ENCODE measurements at regions not wholly inside any gene's neighbourhood (a gene's known extent, or its start where the extent isn't known, plus 50 kb on each side); places are given as distances from the start of the nearest gene placed in this dataset.

DNA sequence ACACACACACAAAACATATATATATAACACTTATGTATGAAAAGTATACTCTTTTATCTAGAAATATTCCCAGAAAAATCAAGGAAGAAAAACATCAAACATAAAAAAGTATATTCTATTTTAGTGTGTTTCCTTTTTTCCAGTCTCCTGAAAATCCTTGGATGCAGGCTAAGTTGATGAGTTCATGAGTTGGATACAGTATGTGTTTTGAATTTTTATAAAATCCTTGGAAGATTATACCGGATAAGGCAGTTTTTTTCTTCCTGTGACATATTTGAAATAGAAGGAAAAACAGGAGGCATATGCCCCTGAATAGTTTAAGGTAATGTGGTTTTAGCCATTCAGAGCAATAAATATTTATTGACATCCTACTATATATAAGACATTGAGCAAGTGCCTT, 203.6 kb downstream of the SNX18 start:
- peaks cover 7 to 26% of the 10 kb centered on the region in 2 donors for H3K4me1 Mint-ChIP-seq (ENCODE audit: low read depth in 2 of 2)
- no peak overlapping the region for H3K27ac Mint-ChIP-seq
- no peak for ATAC-seq
- H3K4me3 Mint-ChIP-seq: no peak overlapping the region
- no peaks in the 10 kb centered on the region for H3K27me3 Mint-ChIP-seq
- H3K36me3 Mint-ChIP-seq: peaks cover 11% of the 10 kb centered on the region
- H3K9me3 Mint-ChIP-seq: peaks cover 2% of the 10 kb centered on the region
- no peak for DNase-seq (ENCODE audit: low spot score)

DNA sequence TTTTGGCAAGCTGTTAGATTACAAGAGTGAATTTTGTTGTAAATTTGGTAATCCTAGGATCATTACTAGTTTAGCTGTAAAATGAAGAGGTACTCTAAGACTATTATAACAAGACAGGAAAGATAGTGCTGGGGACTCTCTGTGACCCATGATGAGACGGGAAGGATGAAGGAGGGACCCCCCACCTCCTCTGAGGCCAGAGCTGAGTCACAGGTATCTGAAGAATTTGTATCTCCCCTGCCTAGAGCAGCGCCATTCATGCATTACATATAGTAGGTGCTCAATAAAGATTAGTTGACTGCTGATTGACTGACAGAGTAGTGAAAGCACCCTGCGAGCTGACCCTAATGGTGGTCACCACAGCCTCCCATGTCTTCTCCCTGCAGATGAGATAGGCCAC, 202.8 kb downstream of the SNX18 start:
- Mint-ChIP-seq H3K9me3 (peaks cover 2% of the 10 kb centered on the region), H3K27ac (peak overlapping the region; percentile 58 to 89), H3K27me3 (no peaks in the 10 kb centered on the region), H3K4me3 (peak overlapping the region; percentile 3), H3K36me3 (peaks cover 18% of the 10 kb centered on the region), H3K4me1 (ENCODE audit: low read depth in 2 of 2) (peaks cover 7 to 32% of the 10 kb centered on the region in 2 donors)
- DNase-seq (ENCODE audit: low spot score): no peak
- ATAC-seq: no peak

DNA sequence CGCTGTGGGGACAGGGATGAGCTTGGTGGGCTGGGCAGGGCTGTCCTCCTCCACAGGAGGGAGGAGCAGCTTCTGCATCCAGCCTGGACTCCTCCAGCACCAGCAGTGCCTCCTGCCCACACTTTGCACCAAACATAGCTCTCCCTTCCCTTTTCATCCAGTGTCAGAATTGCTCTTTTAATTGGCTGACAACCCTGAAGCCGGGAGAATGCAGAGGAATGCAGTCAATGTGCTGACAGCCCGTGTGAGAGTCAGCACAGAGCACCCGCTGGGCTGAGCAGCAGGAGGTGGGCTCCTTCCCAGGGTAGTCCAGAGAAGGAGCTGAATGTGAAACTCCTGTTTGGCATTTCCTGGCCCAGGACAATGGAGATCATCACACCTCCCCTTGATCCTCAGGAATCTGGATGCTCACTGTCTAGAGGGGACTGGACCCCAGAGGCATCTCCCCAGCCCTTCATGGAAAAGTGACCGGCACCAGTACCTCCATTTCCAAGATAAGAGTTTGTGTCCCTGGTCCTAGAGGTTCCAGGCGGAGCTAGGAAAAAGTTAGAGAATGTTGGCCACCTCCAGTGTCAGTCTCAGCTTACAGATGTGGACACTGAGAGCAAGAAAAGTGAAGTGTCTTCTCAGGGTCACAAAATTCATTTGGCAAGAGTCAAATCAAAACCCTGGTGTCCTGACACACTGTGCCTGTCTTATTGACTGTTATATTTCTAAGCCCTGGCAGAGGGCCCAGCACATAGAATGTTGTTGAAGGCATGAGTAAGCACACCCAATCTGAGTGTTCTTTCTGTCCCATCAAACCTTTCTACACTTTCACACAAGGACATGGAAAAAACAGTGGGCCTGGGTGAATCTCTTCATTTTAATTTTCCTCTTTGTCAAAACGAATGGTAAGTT, 202.1 kb downstream of the SNX18 start:
- peak overlapping the region; percentile 58 to 89 for H3K27ac Mint-ChIP-seq
- H3K4me3 Mint-ChIP-seq: peak overlapping the region; percentile 3
- H3K9me3 Mint-ChIP-seq: peaks cover 2% of the 10 kb centered on the region
- H3K36me3 Mint-ChIP-seq: peaks cover 19% of the 10 kb centered on the region
- H3K4me1 Mint-ChIP-seq (ENCODE audit: low read depth in 2 of 2): peaks cover 7 to 35% of the 10 kb centered on the region in 2 donors
- ATAC-seq (peak in 1 of 2 donors; percentile 68), DNase-seq (ENCODE audit: low spot score) (no peak)
- no peaks in the 10 kb centered on the region for H3K27me3 Mint-ChIP-seq

DNA sequence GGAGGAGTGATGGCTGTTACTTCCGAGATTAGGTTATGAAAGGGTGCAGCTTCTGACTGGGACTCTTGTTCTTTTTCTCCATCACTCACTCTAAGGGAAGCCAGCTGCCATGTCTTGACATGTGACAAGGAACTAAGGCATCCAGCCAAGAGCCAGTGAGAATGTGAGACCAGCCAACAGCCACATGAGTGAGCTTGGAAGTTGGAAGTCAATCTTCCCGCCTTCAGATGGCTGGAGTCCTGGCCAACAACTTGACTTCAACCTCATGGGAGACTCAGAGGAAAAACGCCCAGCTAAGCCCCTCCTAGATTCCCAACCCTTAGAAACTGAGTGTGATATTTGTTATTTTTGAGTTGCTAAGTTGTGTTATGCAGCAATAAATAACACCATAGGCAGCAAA, 201.1 kb downstream of the SNX18 start:
- H3K36me3 Mint-ChIP-seq: peaks cover 22% of the 10 kb centered on the region
- peak overlapping the region; percentile 73 for H3K4me3 Mint-ChIP-seq

DNA sequence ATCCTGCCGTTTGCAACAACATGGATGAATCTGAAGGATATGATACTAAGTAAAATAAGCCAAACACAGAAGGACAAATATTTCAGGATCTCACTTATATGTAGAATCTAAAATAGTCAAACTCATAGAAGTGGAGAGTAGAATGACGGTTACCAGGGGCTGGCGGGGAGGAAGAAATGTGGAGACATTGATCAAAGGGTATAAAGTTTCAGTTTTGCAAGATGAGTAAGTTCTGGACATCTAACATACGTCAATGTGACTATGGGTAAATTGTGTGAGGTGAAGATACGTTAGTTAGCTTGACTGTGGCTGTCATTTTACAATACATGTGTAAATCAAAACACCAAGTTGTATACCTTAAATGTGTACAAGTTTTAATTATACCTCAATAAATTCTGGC, 200.3 kb downstream of the SNX18 start:
- Mint-ChIP-seq H3K36me3 (peaks cover 25% of the 10 kb centered on the region), H3K4me3 (peak overlapping the region; percentile 73), H3K4me1 (ENCODE audit: low read depth in 2 of 2) (peaks cover 5 to 35% of the 10 kb centered on the region in 2 donors), H3K27me3 (no peaks in the 10 kb centered on the region), H3K27ac (peak overlapping the region; percentile 76 to 89), H3K9me3 (peaks cover under 1% of the 10 kb centered on the region)
- DNase-seq (ENCODE audit: low spot score) (no peak), ATAC-seq (peak; percentile 36 to 83)

More for the DNA sequence above, 201.1 kb downstream of the SNX18 start:
- Mint-ChIP-seq H3K27ac (peak overlapping the region; percentile 76 to 89), H3K9me3 (peaks cover 2% of the 10 kb centered on the region), H3K27me3 (no peaks in the 10 kb centered on the region), H3K4me1 (ENCODE audit: low read depth in 2 of 2) (peaks cover 7 to 35% of the 10 kb centered on the region in 2 donors)
- DNase-seq (ENCODE audit: low spot score) (no peak), ATAC-seq (no peak)

DNA sequence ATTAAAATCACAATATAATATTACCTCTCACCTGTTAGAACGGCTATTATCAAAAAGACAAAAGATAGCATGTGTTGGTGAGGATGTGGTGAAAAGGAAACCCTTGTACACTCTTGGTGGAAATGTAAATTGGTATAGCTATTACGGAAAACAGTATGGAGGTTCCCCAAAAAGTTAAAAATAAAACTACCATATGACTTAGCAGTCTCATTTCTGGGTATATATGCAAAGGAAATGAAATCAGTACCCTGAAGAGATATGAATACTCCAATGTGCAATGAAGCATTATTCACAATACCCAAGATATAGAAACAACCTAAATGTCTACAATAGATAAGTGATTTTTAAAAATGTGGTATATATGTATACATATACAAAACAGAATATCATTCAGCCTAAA, 199.9 kb downstream of the SNX18 start:
- H3K4me3 Mint-ChIP-seq: peak overlapping the region; percentile 73
- H3K36me3 Mint-ChIP-seq: peaks cover 25% of the 10 kb centered on the region
- peaks cover 3 to 35% of the 10 kb centered on the region in 2 donors for H3K4me1 Mint-ChIP-seq (ENCODE audit: low read depth in 2 of 2)
- no peaks in the 10 kb centered on the region for H3K9me3 Mint-ChIP-seq
- peak overlapping the region; percentile 76 to 89 for H3K27ac Mint-ChIP-seq
- no peaks in the 10 kb centered on the region for H3K27me3 Mint-ChIP-seq
- ATAC-seq: peak in 1 of 2 donors; percentile 67
- DNase-seq (ENCODE audit: low spot score): no peak

DNA sequence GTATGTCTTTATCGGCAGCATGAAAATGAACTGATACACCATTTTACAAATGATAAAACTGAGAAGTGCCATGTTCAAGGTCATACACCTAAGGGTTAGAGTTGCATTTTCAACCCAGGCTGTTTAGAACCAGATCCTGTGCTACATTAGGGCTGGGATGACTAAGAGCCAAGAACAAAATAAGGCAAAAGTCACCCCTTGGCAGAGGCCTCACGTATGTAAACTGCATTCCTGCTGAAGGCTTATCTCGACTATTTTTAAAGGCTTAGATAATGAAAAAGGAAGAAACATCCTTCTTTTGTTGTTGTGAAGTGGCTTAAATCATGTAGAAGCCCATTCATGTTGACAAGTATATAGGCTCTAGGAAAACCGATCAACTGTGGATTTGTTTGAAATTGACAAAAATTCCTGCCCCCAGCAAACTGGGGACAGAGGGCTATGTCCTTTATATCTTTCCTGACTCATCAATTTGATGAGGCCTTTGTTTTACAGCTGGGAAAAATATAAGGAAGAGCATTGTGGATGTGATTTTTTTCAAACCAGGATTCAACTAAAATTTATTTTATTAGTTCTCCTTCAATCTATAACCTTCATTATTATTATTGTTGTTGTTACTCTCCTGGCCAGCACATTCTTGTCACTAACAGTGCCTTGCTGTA, 196.5 kb downstream of the SNX18 start:
- Mint-ChIP-seq H3K9me3 (no peaks in the 10 kb centered on the region), H3K4me3 (no peak overlapping the region), H3K36me3 (peaks cover 25% of the 10 kb centered on the region), H3K4me1 (ENCODE audit: low read depth in 2 of 2) (peaks cover 3 to 27% of the 10 kb centered on the region in 2 donors), H3K27ac (no peak overlapping the region), H3K27me3 (no peaks in the 10 kb centered on the region)
- ATAC-seq (no peak), DNase-seq (ENCODE audit: low spot score) (no peak)

DNA sequence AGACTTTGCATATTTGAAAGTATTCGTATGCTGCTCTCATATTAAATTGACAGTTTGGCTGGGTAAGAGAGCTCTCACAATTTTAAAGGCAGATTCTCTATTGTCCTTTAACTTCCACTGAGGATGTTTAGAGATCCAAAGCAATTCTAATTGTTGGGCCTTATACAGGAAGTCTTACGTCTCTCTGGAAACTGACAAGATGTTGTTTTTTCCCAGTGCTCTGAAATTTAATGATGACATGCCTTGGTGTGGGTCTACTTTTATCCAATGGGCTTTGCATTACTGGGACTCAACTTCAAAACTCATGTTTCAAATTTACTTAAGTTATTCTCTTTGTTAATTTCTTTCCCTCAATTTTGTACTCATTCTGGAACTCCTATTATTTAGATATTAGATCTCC, 191.5 kb downstream of the SNX18 start:
- Mint-ChIP-seq H3K36me3 (peaks cover 6% of the 10 kb centered on the region), H3K4me1 (ENCODE audit: low read depth in 2 of 2) (peaks cover 12 to 16% of the 10 kb centered on the region in 2 donors), H3K4me3 (no peak overlapping the region), H3K27me3 (no peaks in the 10 kb centered on the region), H3K9me3 (no peaks in the 10 kb centered on the region), H3K27ac (no peak overlapping the region)
- DNase-seq (ENCODE audit: low spot score) (no peak), ATAC-seq (no peak)

DNA sequence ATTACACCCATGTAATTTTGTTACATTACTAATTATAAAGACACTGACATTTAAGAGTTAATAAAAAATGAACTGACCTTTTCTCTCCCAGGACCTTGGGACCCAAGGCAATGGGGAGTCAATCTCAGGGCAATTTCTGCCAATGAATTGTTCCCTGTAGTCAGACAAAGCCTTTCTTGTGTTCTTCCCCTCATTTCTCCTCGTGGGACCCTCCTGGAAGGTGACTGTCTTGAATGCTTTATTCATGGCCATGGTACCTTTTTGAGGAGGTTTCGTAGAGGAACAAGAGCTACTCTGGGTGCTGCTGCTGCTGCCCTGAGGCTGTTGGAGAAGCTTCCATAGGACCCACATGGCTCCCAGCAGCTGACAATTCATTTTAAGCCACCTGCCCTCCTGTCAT, 190.3 kb downstream of the SNX18 start:
- Mint-ChIP-seq H3K4me3 (no peak overlapping the region), H3K4me1 (ENCODE audit: low read depth in 2 of 2) (peaks cover 12 to 16% of the 10 kb centered on the region in 2 donors), H3K36me3 (no peaks in the 10 kb centered on the region), H3K27ac (no peak overlapping the region), H3K27me3 (no peaks in the 10 kb centered on the region), H3K9me3 (no peaks in the 10 kb centered on the region)
- ATAC-seq (no peak), DNase-seq (ENCODE audit: low spot score) (no peak)

DNA sequence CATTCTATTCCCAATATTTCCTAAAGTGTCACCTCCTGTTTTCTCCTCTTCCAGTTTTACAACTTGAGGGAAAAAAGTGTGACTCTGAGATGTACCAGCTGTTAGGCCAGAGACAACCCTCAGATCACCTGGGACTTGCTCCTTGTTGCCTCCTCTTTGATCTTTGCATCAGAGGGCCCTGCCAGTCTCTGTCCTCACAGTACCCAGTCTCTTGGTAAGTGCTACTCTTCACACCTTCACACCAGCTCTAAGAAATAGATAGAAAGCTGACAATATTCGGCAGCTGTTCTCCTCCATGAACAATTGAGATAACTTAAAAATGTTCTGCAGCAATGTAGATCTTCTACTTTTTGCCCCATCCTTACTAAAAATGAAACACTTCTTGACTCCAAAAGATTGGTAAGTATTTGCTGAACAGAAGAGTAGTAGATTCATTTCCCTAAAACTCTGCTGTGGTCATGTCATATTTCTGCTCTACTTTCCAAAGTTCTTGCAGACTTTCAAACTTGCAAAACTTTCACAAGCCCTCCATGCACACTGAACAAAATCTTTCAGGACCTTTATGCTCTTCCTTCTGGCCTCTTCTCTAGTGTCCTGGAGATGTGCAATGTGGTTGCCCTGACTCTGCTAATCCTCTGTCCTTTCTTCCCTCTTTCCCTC, 188.6 kb downstream of the SNX18 start:
- peak overlapping the region in 1 of 2 donors; percentile 30 for H3K27ac Mint-ChIP-seq
- no peaks in the 10 kb centered on the region for H3K9me3 Mint-ChIP-seq
- no peaks in the 10 kb centered on the region for H3K36me3 Mint-ChIP-seq
- no peak for DNase-seq (ENCODE audit: low spot score)
- no peaks in the 10 kb centered on the region for H3K27me3 Mint-ChIP-seq
- peak overlapping the region; percentile 16 for H3K4me3 Mint-ChIP-seq
- ATAC-seq: peak in 1 of 2 donors; percentile 51
- H3K4me1 Mint-ChIP-seq (ENCODE audit: low read depth in 2 of 2): peaks cover 12 to 16% of the 10 kb centered on the region in 2 donors

DNA sequence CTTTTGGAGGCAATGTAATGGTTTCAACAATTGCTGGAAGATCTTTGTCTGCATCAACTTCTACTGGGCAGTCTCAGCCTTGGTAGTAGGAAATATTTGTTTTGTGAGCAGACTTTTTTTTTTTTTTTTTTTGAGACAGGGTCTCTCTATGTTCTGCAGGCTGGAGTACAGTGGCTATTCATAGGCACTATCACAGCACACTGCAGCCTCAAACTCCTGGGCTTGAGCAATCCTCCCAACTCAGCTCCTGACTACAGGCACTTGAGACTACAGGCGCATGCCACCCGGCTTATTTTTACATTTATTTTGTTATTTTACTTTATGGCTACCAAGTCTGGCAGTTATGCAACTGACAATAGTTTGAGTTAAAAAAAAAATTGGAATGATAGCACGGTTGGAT, 187.3 kb downstream of the SNX18 start:
- no peak overlapping the region for H3K4me3 Mint-ChIP-seq
- H3K27ac Mint-ChIP-seq: no peak overlapping the region
- DNase-seq (ENCODE audit: low spot score) (no peak), ATAC-seq (no peak)
- H3K9me3 Mint-ChIP-seq: no peaks in the 10 kb centered on the region
- H3K4me1 Mint-ChIP-seq (ENCODE audit: low read depth in 2 of 2): peaks cover 12 to 16% of the 10 kb centered on the region in 2 donors
- H3K27me3 Mint-ChIP-seq: no peaks in the 10 kb centered on the region
- no peaks in the 10 kb centered on the region for H3K36me3 Mint-ChIP-seq

DNA sequence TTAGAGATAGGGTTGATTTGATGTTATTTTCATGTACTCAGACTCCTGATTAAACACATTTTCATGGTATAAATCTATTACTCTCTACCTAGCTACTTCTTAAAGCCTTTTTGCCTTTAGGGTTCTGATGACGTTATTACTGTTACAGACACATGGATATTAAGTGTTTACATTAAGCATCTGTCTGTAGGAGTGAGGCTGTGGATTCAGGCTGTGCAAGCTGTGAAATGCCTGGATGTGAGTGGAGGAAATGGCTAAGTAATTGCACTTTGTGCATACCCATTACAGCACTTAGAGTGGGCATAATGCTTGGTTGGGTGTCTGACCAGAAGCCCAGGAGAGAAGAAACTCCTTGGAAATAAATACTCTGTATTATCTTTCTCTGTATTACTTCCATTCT, 186.8 kb downstream of the SNX18 start:
- peak overlapping the region in 1 of 2 donors; percentile 48 for H3K27ac Mint-ChIP-seq
- H3K36me3 Mint-ChIP-seq: no peaks in the 10 kb centered on the region
- H3K27me3 Mint-ChIP-seq: no peaks in the 10 kb centered on the region
- no peak overlapping the region for H3K4me3 Mint-ChIP-seq
- H3K4me1 Mint-ChIP-seq (ENCODE audit: low read depth in 2 of 2): peaks cover 12 to 16% of the 10 kb centered on the region in 2 donors
- DNase-seq (ENCODE audit: low spot score): no peak
- H3K9me3 Mint-ChIP-seq: no peaks in the 10 kb centered on the region
- no peak for ATAC-seq

DNA sequence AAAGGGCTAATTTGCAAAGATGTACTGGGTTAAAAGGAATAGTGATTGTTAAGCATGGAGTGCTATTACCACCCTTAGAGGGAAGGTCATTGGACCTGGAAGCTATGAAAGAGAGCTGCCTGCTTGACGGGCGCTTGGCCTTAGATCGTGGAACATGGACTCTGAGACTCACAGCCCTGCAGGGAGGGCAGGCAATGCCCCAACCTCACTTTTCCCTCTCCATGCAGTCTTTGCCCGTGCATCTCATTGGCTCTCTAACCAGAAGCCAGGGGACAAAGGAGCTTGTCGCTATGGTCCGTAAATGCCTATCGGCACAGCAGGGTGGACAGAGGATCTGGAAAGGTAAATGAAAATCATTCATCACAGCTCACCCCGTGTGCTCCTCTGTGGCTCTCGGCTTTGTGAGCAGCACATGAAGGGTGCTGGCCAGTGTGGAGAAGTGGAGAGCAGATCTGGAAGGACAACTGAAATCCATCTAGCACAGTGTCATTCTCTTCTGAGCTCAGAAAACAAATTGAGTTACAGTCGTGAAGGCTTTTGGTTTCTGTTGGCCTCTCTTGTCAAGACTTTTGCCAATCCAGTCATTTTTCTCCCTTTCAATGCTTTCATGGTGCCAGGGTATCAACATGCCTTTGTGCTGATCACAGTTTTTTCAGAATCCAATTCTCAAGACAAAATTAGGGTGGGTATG, 186.2 kb downstream of the SNX18 start:
- Mint-ChIP-seq H3K4me1 (ENCODE audit: low read depth in 2 of 2) (peaks cover 12 to 16% of the 10 kb centered on the region in 2 donors), H3K4me3 (no peak overlapping the region), H3K27me3 (no peaks in the 10 kb centered on the region), H3K9me3 (no peaks in the 10 kb centered on the region), H3K36me3 (no peaks in the 10 kb centered on the region), H3K27ac (peak overlapping the region in 1 of 2 donors; percentile 48)
- ATAC-seq: no peak
- DNase-seq (ENCODE audit: low spot score): no peak

Measured in natural killer cell treated with Interleukin-12 subunit alpha and Interleukin-12 subunit beta and Interleukin-15 and Interleukin-18, amount 100 ng/mL, for 72 hours (primary cell).